GM19239 (cell line): ENCODE measurements at regions not wholly inside any gene's neighbourhood (a gene's known extent, or its start where the extent isn't known, plus 50 kb on each side); places are given as distances from the start of the nearest gene placed in this dataset.
"Not testable (repeated sequence)": the region's sequence is repeated elsewhere in the genome, so short reads cannot be mapped to it uniquely, and the experiment has no call there.

ENCODE experiments used
- DNase-seq: peaks from one replicate; pipeline ENCODE4 v3.0.0; 2011; ENCODE audit warnings: low spot score; ENCODE audit not compliant: insufficient read length
- FAIRE-seq: peaks from 2 replicates; lab custom pipeline; 2011; peaks lifted over from hg19 to GRCh38; lab: Jason Lieb, UNC

- FAIRE-seq: no peak
- no peak for DNase-seq
Measured at GRCh38 chr10:4431114-4431863, 394.7 kb upstream of the AKR1E2 start.

GRCh38 chr10:4429571-4429970 is 396.4 kb upstream of the AKR1E2 start:
- FAIRE-seq (no peak), DNase-seq (no peak)

DNA sequence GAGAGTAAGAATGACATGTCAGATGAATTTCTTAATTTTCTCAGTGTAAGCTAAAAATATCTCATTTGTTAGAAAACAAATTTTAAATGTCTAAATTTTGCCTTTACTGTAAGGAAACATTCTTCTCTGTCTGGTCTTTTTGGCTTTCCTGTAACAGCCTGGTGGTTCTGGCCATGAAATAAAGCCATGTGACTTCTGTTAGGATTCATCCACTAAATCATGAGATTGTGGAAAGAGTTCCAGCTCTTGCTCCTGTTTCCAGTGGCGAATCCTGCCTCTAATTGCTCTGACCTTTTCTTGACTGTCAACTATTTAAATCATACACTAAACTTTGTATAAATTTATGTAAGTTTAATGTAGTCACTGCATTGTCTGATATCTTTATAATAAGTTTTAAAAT is 398.5 kb upstream of the AKR1E2 start:
- FAIRE-seq (no peak), DNase-seq (no peak)

- FAIRE-seq (no peak), DNase-seq (no peak)
Measured at GRCh38 chr10:4426866-4427265, 399.1 kb upstream of the AKR1E2 start.

DNA sequence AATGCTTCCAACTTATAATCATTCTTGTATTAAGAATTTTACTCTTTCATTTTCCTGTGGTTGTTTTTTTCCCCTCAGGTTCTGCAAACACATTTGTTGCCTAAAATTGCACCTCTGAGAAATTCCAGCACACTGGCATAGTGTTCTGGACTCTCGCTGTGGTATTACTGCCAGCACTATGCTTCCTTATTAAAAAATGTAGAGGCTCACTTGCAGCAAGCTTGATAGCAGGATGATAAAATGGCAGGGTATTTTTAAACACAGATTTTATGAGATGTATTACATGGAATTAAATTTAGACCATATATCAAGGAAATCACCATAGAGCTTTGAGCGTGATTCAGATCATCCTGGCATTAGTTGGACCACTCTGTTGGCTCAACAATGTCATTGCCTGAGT is 416.7 kb upstream of the AKR1E2 start:
- FAIRE-seq: no peak

GRCh38 chr10:4407783-4408182 is 418.2 kb upstream of the AKR1E2 start:
- FAIRE-seq (no peak), DNase-seq (no peak)

More for the DNA sequence above, 416.7 kb upstream of the AKR1E2 start:
- DNase-seq: no peak

- DNase-seq (no peak), FAIRE-seq (no peak)
Measured at GRCh38 chr10:4405828-4406227, 420.2 kb upstream of the AKR1E2 start.

GRCh38 chr10:4403638-4404252 is 422.3 kb upstream of the AKR1E2 start:
- FAIRE-seq (no peak), DNase-seq (no peak)

DNA sequence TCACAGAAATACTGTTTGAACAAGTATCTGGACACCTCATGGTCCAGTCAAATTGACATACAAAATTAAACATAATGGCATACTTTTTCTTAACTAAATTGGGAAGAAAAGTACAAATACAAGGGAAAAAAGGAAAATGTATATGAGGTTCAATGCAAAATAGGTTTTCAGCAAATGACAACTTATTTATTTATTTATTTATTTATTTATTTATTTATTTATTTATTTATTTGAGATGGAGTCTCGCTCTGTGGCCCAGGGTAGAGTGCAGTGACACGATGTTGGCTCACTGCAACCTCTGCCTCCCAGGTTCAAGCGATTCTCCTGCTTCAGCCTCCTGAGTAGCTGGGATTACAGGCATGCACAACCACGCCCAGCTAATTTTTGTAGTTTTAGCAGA is 424.9 kb upstream of the AKR1E2 start:
- not testable (repeated sequence) for DNase-seq, FAIRE-seq

GRCh38 chr10:4399556-4399955 is 426.5 kb upstream of the AKR1E2 start:
- FAIRE-seq: no peak
- no peak for DNase-seq

DNA sequence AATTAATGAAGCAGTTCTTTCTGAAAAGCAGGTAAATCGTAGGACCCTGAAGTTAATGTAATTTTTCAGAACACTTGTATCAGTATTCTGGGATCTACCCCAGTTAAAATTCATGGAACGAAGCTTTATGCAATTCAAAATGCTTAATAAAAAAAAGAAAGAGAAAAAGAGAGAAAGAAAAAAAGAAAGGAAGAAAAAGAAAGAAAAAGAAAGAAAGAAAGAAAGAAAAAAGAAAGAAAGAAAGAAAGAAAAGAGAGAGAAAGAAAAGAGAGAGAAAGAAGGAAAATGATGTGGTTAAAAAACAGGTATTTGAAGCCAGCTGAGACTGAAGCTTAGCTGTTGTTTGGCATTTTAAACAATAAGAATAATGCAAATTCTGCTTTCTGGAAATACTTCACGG is 427.4 kb upstream of the AKR1E2 start:
- no peak for FAIRE-seq
- no peak for DNase-seq

GRCh38 chr10:4397337-4397736 is 428.7 kb upstream of the AKR1E2 start:
- no peak for DNase-seq
- FAIRE-seq: no peak

GRCh38 chr10:4396401-4397283 is 429.4 kb upstream of the AKR1E2 start:
- no peak for DNase-seq
- no peak for FAIRE-seq

GRCh38 chr10:4395731-4396130 is 430.3 kb upstream of the AKR1E2 start:
- no peak for FAIRE-seq
- no peak for DNase-seq

- not testable (repeated sequence) for FAIRE-seq, DNase-seq
Measured at GRCh38 chr10:4394455-4394854, 431.6 kb upstream of the AKR1E2 start.

DNA sequence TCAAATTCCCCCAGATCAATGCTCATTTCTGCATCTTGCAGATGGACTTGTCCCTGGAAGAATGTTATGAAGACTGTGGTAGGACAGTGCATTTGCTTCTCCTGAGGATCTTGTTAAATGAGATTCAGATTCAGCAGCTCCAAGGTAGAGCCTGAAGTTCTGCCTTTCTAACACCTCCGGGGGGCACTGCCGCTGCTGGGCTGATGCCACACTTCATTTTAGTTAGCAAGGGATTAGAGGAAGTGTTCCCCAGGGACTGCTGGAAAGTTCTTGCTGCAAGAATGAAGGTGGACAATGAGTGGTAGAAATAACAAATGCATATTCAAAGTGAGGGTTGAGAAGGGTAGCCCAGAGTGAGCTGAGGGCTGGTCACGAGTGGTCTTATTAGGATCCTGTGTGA is 434.3 kb upstream of the AKR1E2 start:
- FAIRE-seq: no peak
- no peak for DNase-seq

GRCh38 chr10:4390219-4390618 is 435.8 kb upstream of the AKR1E2 start:
- DNase-seq: no peak
- no peak for FAIRE-seq

DNA sequence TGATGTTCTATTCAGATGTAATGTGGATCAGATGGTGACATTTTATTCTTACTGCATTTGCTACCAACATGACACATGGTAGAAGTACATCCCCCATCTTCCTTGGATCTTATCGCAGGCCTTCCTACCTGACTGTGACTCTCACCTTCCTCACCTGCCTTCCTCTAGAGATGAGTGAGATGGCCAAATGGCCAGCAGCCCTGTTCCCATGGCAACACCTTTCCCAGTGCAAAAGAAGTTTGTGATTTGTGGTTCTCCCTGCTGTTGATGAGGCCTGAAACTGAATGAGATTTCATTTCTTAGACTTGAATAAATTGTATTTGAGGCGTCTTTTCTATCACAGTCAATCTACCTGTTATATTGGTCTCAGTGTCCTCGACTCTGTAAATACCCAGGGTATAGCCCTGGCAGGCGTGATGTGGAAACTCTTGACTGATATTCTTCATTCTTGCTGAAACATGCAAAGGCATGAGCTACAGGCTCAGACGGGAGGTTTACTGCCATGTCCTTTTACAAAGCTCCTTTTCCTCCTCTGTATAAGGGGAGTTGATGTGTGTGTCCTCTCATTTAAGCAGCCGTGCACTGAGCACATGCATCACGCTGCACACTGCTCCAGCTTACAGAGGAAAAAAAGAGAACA is 440.7 kb upstream of the AKR1E2 start:
- DNase-seq (no peak), FAIRE-seq (no peak)

DNA sequence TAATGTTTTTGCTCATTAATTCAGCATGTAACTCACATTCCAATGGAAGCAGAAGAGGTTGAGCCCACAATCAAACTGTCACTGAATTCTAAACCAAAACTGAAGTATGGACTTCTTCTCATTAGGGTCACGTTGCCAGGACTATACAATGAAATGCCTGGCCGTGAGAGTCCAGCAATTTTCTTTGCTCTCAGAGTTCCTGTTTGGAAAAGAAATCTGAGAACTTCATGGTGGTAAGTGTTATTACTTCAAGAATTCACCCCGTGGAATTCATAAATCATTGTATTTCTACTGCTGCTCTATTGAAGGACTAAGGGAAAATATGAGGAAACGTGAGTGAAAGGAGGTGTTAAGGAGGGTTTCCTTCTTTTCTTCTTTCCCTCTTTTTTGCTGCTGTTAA is 441.8 kb upstream of the AKR1E2 start:
- DNase-seq (no peak), FAIRE-seq (no peak)

- FAIRE-seq (no peak), DNase-seq (no peak)
Measured at GRCh38 chr10:4383651-4384098, 442.3 kb upstream of the AKR1E2 start.
